HT1080 (cell line): ENCODE measurements at regions not wholly inside any gene's neighbourhood (a gene's known extent, or its start where the extent isn't known, plus 50 kb on each side); places are given as distances from the start of the nearest gene placed in this dataset.
"Not testable (repeated sequence)": the region's sequence is repeated elsewhere in the genome, so short reads cannot be mapped to it uniquely, and the experiment has no call there.

Experiments
- DNase-seq: peaks from one replicate; pipeline ENCODE4 v3.0.0-alpha.2; 2015; ENCODE audit warnings: low read depth

- DNase-seq: not testable (repeated sequence)
Measured at GRCh38 chr16:21487956-21488355, 111.4 kb upstream of the METTL9 start.

- DNase-seq: not testable (repeated sequence)
Measured at GRCh38 chr16:21499046-21499445, 100.3 kb upstream of the METTL9 start.

- peak; percentile 63 for DNase-seq
Measured at GRCh38 chr16:21501223-21501868, 98.0 kb upstream of the METTL9 start.

GRCh38 chr16:21501869-21502667 lies 97.3 kb upstream of the METTL9 start:
- DNase-seq: peak; percentile 95

GRCh38 chr16:21503574-21503920 lies 95.8 kb upstream of the METTL9 start:
- not testable (repeated sequence) for DNase-seq

GRCh38 chr16:21503941-21504832 lies 95.2 kb upstream of the METTL9 start:
- DNase-seq: not testable (repeated sequence)

- not testable (repeated sequence) for DNase-seq
Measured at GRCh38 chr16:21505751-21506520, 93.4 kb upstream of the METTL9 start.

- DNase-seq: not testable (repeated sequence)
Measured at GRCh38 chr16:21506857-21507456, 92.4 kb upstream of the METTL9 start.

- not testable (repeated sequence) for DNase-seq
Measured at GRCh38 chr16:21507631-21508305, 91.6 kb upstream of the METTL9 start.

GRCh38 chr16:21508661-21509436 lies 90.5 kb upstream of the METTL9 start:
- not testable (repeated sequence) for DNase-seq

- DNase-seq: not testable (repeated sequence)
Measured at GRCh38 chr16:21509437-21510086, 89.8 kb upstream of the METTL9 start.

GRCh38 chr16:21510869-21511255 lies 88.5 kb upstream of the METTL9 start:
- not testable (repeated sequence) for DNase-seq

- peak; percentile 84 for DNase-seq
Measured at GRCh38 chr16:21511315-21512210, 87.8 kb upstream of the METTL9 start.

- DNase-seq: not testable (repeated sequence)
Measured at GRCh38 chr16:21512280-21513192, 86.8 kb upstream of the METTL9 start.

- not testable (repeated sequence) for DNase-seq
Measured at GRCh38 chr16:21513337-21513741, 86.0 kb upstream of the METTL9 start.

- DNase-seq: not testable (repeated sequence)
Measured at GRCh38 chr16:21513812-21514473, 85.4 kb upstream of the METTL9 start.
